ENCODE measurements at regions not wholly inside any gene's neighbourhood (a gene's known extent, or its start where the extent isn't known, plus 50 kb on each side); places are given as distances from the start of the nearest gene placed in this dataset.

DNA sequence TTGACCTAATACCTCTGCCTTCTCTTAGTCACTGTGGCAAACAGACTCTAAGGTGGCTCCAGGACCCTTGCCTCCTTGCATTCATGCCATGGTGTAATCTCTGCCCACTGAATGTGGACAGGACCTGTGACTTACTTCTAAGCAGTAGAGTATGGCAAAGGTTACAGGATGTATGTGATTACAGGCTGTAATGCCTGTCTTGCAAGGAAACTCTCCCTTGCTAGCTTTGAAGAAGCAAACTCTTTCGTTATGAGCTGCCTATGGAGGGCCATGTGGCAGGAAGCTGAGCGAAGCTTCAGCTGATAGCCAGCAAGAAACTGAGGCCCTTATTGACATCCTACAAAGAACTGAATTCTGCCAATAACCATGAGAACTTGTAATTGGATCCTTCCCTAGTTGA is 103.3 kb upstream of the HMHB1 start:
- no peak for TF ChIP-seq EZH2 (IDR thresholded peaks at IDR 0.05; ENCODE audit: low read length)
- TF ChIP-seq, protein P1, sequence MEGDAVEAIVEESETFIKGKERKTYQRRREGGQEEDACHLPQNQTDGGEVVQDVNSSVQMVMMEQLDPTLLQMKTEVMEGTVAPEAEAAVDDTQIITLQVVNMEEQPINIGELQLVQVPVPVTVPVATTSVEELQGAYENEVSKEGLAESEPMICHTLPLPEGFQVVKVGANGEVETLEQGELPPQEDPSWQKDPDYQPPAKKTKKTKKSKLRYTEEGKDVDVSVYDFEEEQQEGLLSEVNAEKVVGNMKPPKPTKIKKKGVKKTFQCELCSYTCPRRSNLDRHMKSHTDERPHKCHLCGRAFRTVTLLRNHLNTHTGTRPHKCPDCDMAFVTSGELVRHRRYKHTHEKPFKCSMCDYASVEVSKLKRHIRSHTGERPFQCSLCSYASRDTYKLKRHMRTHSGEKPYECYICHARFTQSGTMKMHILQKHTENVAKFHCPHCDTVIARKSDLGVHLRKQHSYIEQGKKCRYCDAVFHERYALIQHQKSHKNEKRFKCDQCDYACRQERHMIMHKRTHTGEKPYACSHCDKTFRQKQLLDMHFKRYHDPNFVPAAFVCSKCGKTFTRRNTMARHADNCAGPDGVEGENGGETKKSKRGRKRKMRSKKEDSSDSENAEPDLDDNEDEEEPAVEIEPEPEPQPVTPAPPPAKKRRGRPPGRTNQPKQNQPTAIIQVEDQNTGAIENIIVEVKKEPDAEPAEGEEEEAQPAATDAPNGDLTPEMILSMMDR (optimal IDR thresholded peaks at IDR 0.05 in 1 of 3, IDR thresholded peaks at IDR 0.05 in 1 of 3, conservative IDR thresholded peaks at IDR 0.05 in 1 of 3; ENCODE audit: extremely low read depth in 1 of 3, insufficient read depth in 2 of 3, low read length in 3 of 3) = no peak
- dilution Hi-C loops (cut with MboI; ENCODE audit: extremely low pct_ligation_motif_present, low sequenced_read_pairs) = no loop called here

GRCh38 chr5:143707806-143708205 is 104.2 kb upstream of the HMHB1 start:
- no peak for DNase-seq (ENCODE audit: low read depth, low spot score)
- Histone ChIP-seq H3K36me3 (ENCODE audit: control insufficient read depth in 2 of 2, extremely low read depth in 1 of 2, insufficient read depth in 2 of 2, low read length in 2 of 2) (no peaks in the 10 kb centered on the region), H3K4me1 (ENCODE audit: control insufficient read depth, extremely low read depth, insufficient read depth, low read length) (no peaks in the 10 kb centered on the region), H3K79me2 (ENCODE audit: control insufficient read depth, insufficient read depth, low read length) (no peaks in the 10 kb centered on the region), H3K9me3 (ENCODE audit: control insufficient read depth, low read depth, low read length) (no peaks in the 10 kb centered on the region), H3K4me2 (ENCODE audit: control insufficient read depth, extremely low read depth, insufficient read depth, low read depth, low read length) (no peak overlapping the region), H3K4me3 (ENCODE audit: control insufficient read depth in 2 of 3, extremely low read depth in 1 of 3, insufficient read depth in 2 of 3, low read depth in 1 of 3, low read length in 3 of 3) (no peak overlapping the region), H4K20me1 (ENCODE audit: control insufficient read depth, extremely low read depth, insufficient read depth, low read length) (no peaks in the 10 kb centered on the region), H3K27me3 (ENCODE audit: control insufficient read depth, extremely low read depth, insufficient read depth, low read length) (no peaks in the 10 kb centered on the region), H3K27ac (ENCODE audit: control insufficient read depth, insufficient read depth, low read length) (no peak overlapping the region), H3K9ac (ENCODE audit: control insufficient read depth, extremely low read depth, insufficient read depth, low read length) (no peak overlapping the region), H3K9me1 (ENCODE audit: control insufficient read depth, extremely low read depth, insufficient read depth, low read length) (no peaks in the 10 kb centered on the region), H2AFZ (ENCODE audit: control insufficient read depth, low read length) (no peak overlapping the region)
- FAIRE-seq = no peak
- dilution Hi-C loops (cut with MboI; ENCODE audit: extremely low pct_ligation_motif_present, low sequenced_read_pairs) = no loop called here
- TF ChIP-seq, protein P1 (optimal IDR thresholded peaks at IDR 0.05 in 1 of 3, IDR thresholded peaks at IDR 0.05 in 1 of 3, conservative IDR thresholded peaks at IDR 0.05 in 1 of 3; ENCODE audit: extremely low read depth in 1 of 3, insufficient read depth in 2 of 3, low read length in 3 of 3) = no peak
- TF ChIP-seq EZH2 (IDR thresholded peaks at IDR 0.05; ENCODE audit: low read length) = no peak

More for the DNA sequence above, 103.3 kb upstream of the HMHB1 start:
- Histone ChIP-seq H3K36me3 (ENCODE audit: control insufficient read depth in 2 of 2, extremely low read depth in 1 of 2, insufficient read depth in 2 of 2, low read length in 2 of 2) (no peaks in the 10 kb centered on the region), H3K9ac (ENCODE audit: control insufficient read depth, extremely low read depth, insufficient read depth, low read length) (no peak overlapping the region), H3K4me2 (ENCODE audit: control insufficient read depth, extremely low read depth, insufficient read depth, low read depth, low read length) (no peak overlapping the region), H3K4me3 (ENCODE audit: control insufficient read depth in 2 of 3, extremely low read depth in 1 of 3, insufficient read depth in 2 of 3, low read depth in 1 of 3, low read length in 3 of 3) (no peak overlapping the region), H3K9me3 (ENCODE audit: control insufficient read depth, low read depth, low read length) (no peaks in the 10 kb centered on the region), H3K27ac (ENCODE audit: control insufficient read depth, insufficient read depth, low read length) (no peak overlapping the region), H4K20me1 (ENCODE audit: control insufficient read depth, extremely low read depth, insufficient read depth, low read length) (no peaks in the 10 kb centered on the region), H2AFZ (ENCODE audit: control insufficient read depth, low read length) (no peak overlapping the region), H3K9me1 (ENCODE audit: control insufficient read depth, extremely low read depth, insufficient read depth, low read length) (no peaks in the 10 kb centered on the region), H3K27me3 (ENCODE audit: control insufficient read depth, extremely low read depth, insufficient read depth, low read length) (no peaks in the 10 kb centered on the region), H3K4me1 (ENCODE audit: control insufficient read depth, extremely low read depth, insufficient read depth, low read length) (no peaks in the 10 kb centered on the region), H3K79me2 (ENCODE audit: control insufficient read depth, insufficient read depth, low read length) (no peaks in the 10 kb centered on the region)
- no peak for DNase-seq (ENCODE audit: low read depth, low spot score)
- no peak for FAIRE-seq
